ENCODE measurements at regions not wholly inside any gene's neighbourhood (a gene's known extent, or its start where the extent isn't known, plus 50 kb on each side); places are given as distances from the start of the nearest gene placed in this dataset.
"Not testable (repeated sequence)": the region's sequence is repeated elsewhere in the genome, so short reads cannot be mapped to it uniquely, and the experiment has no call there.

GRCh38 chr14:105925615-105926372, 399.4 kb downstream of the TMEM121 start:
- H3K27ac ChIP-seq: no peak overlapping the region
- no peaks in the 10 kb centered on the region for H3K4me1 ChIP-seq
- TF ChIP-seq CTCF (IDR thresholded peaks at IDR 0.05) (no peak), POLR2A (IDR thresholded peaks at IDR 0.05) (no peak)
- no peak for DNase-seq
- no peak overlapping the region for H3K4me3 ChIP-seq
- intact Hi-C loops (cut with DNase I; ENCODE audit: low total_unique reads): no loop called here
- no peaks in the 10 kb centered on the region for H3K36me3 ChIP-seq
- no peaks in the 10 kb centered on the region for H3K9me3 ChIP-seq
- no peaks in the 10 kb centered on the region for H3K27me3 ChIP-seq

GRCh38 chr14:105926373-105927095, 400.2 kb downstream of the TMEM121 start:
- Histone ChIP-seq H3K27me3 (no peaks in the 10 kb centered on the region), H3K4me3 (no peak overlapping the region), H3K36me3 (no peaks in the 10 kb centered on the region), H3K4me1 (no peaks in the 10 kb centered on the region), H3K27ac (no peak overlapping the region), H3K9me3 (no peaks in the 10 kb centered on the region)
- TF ChIP-seq CTCF (IDR thresholded peaks at IDR 0.05) (no peak), POLR2A (IDR thresholded peaks at IDR 0.05) (no peak)
- intact Hi-C loops (cut with DNase I; ENCODE audit: low total_unique reads): no loop called here
- no peak for DNase-seq

- no peaks in the 10 kb centered on the region for H3K4me1 ChIP-seq
- H3K9me3 ChIP-seq: no peaks in the 10 kb centered on the region
- no peak for DNase-seq
- intact Hi-C loops (cut with DNase I; ENCODE audit: low total_unique reads): no loop called here
- no peak overlapping the region for H3K27ac ChIP-seq
- no peaks in the 10 kb centered on the region for H3K36me3 ChIP-seq
- no peak overlapping the region for H3K4me3 ChIP-seq
- no peak for TF ChIP-seq POLR2A (IDR thresholded peaks at IDR 0.05)
- TF ChIP-seq CTCF (IDR thresholded peaks at IDR 0.05): no peak
- no peaks in the 10 kb centered on the region for H3K27me3 ChIP-seq
Observed at GRCh38 chr14:105927096-105928060, 401.0 kb downstream of the TMEM121 start.

- H3K4me1 ChIP-seq; H3K27ac ChIP-seq; intact Hi-C loops (cut with DNase I; ENCODE audit: low total_unique reads); H3K4me3 ChIP-seq; H3K9me3 ChIP-seq; H3K36me3 ChIP-seq; H3K27me3 ChIP-seq; DNase-seq: not testable (repeated sequence)
Observed at GRCh38 chr14:105928171-105929111, 402.1 kb downstream of the TMEM121 start.
